KMS-11 (cell line): ENCODE measurements at regions not wholly inside any gene's neighbourhood (a gene's known extent, or its start where the extent isn't known, plus 50 kb on each side); places are given as distances from the start of the nearest gene placed in this dataset.

ENCODE experiments used
- H2AFZ ChIP-seq: fragments of 200-600 bp; sonication (generic); 2 replicates; pipeline ENCODE4 v1.6.1; 2016; ENCODE audit warnings: antibody characterized with exemption, mixed run types, low read depth
- H3K27ac ChIP-seq: fragments of 200-600 bp; sonication (generic); 2 replicates; pipeline ENCODE4 v1.6.1; 2016; ENCODE audit warnings: mild to moderate bottlenecking, mixed run types
- H3K27me3 ChIP-seq: fragments of 200-600 bp; sonication (generic); 2 replicates; pipeline ENCODE4 v1.6.1; 2017; ENCODE audit warnings: mild to moderate bottlenecking, low read depth, mixed run types, moderate library complexity; ENCODE audit not compliant: insufficient read depth
- H3K36me3 ChIP-seq: fragments of 200-600 bp; sonication (generic); 2 replicates; pipeline ENCODE4 v1.6.1; 2017; ENCODE audit warnings: mild to moderate bottlenecking, mixed run types; ENCODE audit not compliant: insufficient read depth
- H3K4me1 ChIP-seq: fragments of 200-600 bp; sonication (generic); 2 replicates; pipeline ENCODE4 v1.6.1; 2016; ENCODE audit warnings: mild to moderate bottlenecking, low read depth, mixed run types; ENCODE audit not compliant: poor library complexity, severe bottlenecking
- H3K4me2 ChIP-seq: fragments of 200-600 bp; sonication (generic); 2 replicates; pipeline ENCODE4 v1.7.0; 2016; ENCODE audit warnings: mild to moderate bottlenecking, mixed run types
- H3K4me3 ChIP-seq: fragments of 200-600 bp; sonication (generic); IDR thresholded peaks from 2 replicates; pipeline ENCODE4 v1.6.1; 2017; ENCODE audit warnings: low read depth, low read length, mixed read lengths; ENCODE audit not compliant: insufficient read depth
- H3K79me2 ChIP-seq: fragments of 200-600 bp; sonication (generic); 2 replicates; pipeline ENCODE4 v1.6.1; 2016; ENCODE audit warnings: low read depth, mixed run types; ENCODE audit not compliant: insufficient read depth
- H3K9ac ChIP-seq: fragments of 200-600 bp; sonication (generic); 2 replicates; pipeline ENCODE4 v1.6.1; 2016; ENCODE audit warnings: mild to moderate bottlenecking, mixed run types
- H4K20me1 ChIP-seq: fragments of 200-600 bp; sonication (generic); 2 replicates; pipeline ENCODE4 v1.6.1; 2016; ENCODE audit warnings: mild to moderate bottlenecking, mixed run types; ENCODE audit not compliant: insufficient read depth
- CTCF ChIP-seq: fragments of 200-600 bp; sonication (generic); conservative IDR thresholded peaks from 2 replicates; pipeline ENCODE4 v1.6.1; 2017; ENCODE audit warnings: low read depth, mild to moderate bottlenecking, antibody characterized with exemption, low read length, moderate library complexity, mixed read lengths

- no peak for TF ChIP-seq CTCF
- no peaks in the 10 kb centered on the region for H4K20me1 ChIP-seq
- no peaks in the 10 kb centered on the region for H3K79me2 ChIP-seq
- H2AFZ ChIP-seq, result no peak overlapping the region; the same call in 1 of the 2 replicates
- H3K4me1 ChIP-seq, result no peaks in the 10 kb centered on the region
- no peaks in the 10 kb centered on the region for H3K36me3 ChIP-seq
- H3K9ac ChIP-seq, result no peak overlapping the region
- H3K27me3 ChIP-seq, result no peaks in the 10 kb centered on the region
- no peak overlapping the region for H3K27ac ChIP-seq
- no peak overlapping the region for H3K4me2 ChIP-seq
- H3K4me3 ChIP-seq, result no peak overlapping the region
Observed at GRCh38 chr11:122202161-122202950, 86.3 kb upstream of the BLID start.

GRCh38 chr11:122201106-122201505 is 85.1 kb upstream of the BLID start:
- H3K79me2 ChIP-seq, result no peaks in the 10 kb centered on the region
- TF ChIP-seq CTCF, result no peak
- no peak overlapping the region for H3K4me2 ChIP-seq
- no peaks in the 10 kb centered on the region for H3K4me1 ChIP-seq
- no peaks in the 10 kb centered on the region for H3K36me3 ChIP-seq
- no peak overlapping the region for H2AFZ ChIP-seq
- no peaks in the 10 kb centered on the region for H4K20me1 ChIP-seq
- no peaks in the 10 kb centered on the region for H3K27me3 ChIP-seq
- no peak overlapping the region for H3K4me3 ChIP-seq
- H3K9ac ChIP-seq, result no peak overlapping the region
- H3K27ac ChIP-seq, result no peak overlapping the region

GRCh38 chr11:122199661-122200060 is 83.6 kb upstream of the BLID start:
- Histone ChIP-seq H3K4me1 (no peaks in the 10 kb centered on the region), H3K79me2 (no peaks in the 10 kb centered on the region), H3K9ac (no peak overlapping the region), H2AFZ (no peak overlapping the region), H4K20me1 (no peaks in the 10 kb centered on the region), H3K27ac (no peak overlapping the region), H3K4me3 (no peak overlapping the region), H3K27me3 (no peaks in the 10 kb centered on the region), H3K4me2 (no peak overlapping the region), H3K36me3 (no peaks in the 10 kb centered on the region)
- no peak for TF ChIP-seq CTCF

GRCh38 chr11:122198291-122198983 is 82.4 kb upstream of the BLID start:
- no peak overlapping the region for H3K9ac ChIP-seq
- H3K79me2 ChIP-seq, result no peaks in the 10 kb centered on the region
- H3K27me3 ChIP-seq, result no peaks in the 10 kb centered on the region
- no peak overlapping the region for H3K27ac ChIP-seq
- no peaks in the 10 kb centered on the region for H3K36me3 ChIP-seq
- no peaks in the 10 kb centered on the region for H4K20me1 ChIP-seq
- H2AFZ ChIP-seq, result no peak overlapping the region
- no peak overlapping the region for H3K4me3 ChIP-seq
- no peak for TF ChIP-seq CTCF
- no peaks in the 10 kb centered on the region for H3K4me1 ChIP-seq
- no peak overlapping the region for H3K4me2 ChIP-seq
